Panc1 (cell line): ENCODE measurements at regions not wholly inside any gene's neighbourhood (a gene's known extent, or its start where the extent isn't known, plus 50 kb on each side); places are given as distances from the start of the nearest gene placed in this dataset.

ENCODE experiments used
- TF ChIP-seq, protein P1 (sequence below), 2 experiments: IDR thresholded peaks; 2 replicates each; pipeline ENCODE4 v1.6.1; 2011 to 2012; ENCODE audit warnings: low read depth in 2 of 2, control low read depth in 1 of 2, low read length in 1 of 2, mild to moderate bottlenecking in 1 of 2, moderate library complexity in 1 of 2; ENCODE audit not compliant: insufficient read depth in 1 of 2
- TF ChIP-seq, protein P2 (sequence below): fragments of 450-650 bp; IDR thresholded peaks from 2 replicates; pipeline ENCODE4 v1.5.1; 2017; ENCODE audit warnings: mild to moderate bottlenecking

DNA sequence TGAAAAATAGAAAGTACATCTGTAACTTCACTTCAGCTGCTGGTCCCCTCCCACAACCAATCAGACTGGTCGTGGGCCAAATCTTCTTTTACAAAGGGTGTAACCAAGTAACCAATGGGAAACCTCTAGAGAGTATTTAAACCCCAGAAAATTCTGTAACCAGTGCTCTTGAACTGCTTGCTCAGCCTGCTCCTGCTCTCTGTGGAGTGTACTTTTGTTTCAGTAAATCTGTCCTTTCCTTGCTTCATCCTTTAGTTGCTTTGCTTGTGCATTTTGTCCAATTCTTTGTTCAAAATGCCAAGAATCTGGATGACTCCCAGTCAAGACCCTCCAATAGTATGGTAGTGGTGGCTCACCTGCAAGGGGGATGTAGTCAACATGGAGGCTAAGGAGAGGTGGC lies 489.1 kb downstream of the FUT8 start:
- TF ChIP-seq, protein P1, sequence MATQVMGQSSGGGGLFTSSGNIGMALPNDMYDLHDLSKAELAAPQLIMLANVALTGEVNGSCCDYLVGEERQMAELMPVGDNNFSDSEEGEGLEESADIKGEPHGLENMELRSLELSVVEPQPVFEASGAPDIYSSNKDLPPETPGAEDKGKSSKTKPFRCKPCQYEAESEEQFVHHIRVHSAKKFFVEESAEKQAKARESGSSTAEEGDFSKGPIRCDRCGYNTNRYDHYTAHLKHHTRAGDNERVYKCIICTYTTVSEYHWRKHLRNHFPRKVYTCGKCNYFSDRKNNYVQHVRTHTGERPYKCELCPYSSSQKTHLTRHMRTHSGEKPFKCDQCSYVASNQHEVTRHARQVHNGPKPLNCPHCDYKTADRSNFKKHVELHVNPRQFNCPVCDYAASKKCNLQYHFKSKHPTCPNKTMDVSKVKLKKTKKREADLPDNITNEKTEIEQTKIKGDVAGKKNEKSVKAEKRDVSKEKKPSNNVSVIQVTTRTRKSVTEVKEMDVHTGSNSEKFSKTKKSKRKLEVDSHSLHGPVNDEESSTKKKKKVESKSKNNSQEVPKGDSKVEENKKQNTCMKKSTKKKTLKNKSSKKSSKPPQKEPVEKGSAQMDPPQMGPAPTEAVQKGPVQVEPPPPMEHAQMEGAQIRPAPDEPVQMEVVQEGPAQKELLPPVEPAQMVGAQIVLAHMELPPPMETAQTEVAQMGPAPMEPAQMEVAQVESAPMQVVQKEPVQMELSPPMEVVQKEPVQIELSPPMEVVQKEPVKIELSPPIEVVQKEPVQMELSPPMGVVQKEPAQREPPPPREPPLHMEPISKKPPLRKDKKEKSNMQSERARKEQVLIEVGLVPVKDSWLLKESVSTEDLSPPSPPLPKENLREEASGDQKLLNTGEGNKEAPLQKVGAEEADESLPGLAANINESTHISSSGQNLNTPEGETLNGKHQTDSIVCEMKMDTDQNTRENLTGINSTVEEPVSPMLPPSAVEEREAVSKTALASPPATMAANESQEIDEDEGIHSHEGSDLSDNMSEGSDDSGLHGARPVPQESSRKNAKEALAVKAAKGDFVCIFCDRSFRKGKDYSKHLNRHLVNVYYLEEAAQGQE (IDR thresholded peaks at IDR 0.05; ENCODE audit: insufficient read depth in 1 of 2, low read depth in 2 of 2, low read length in 1 of 2) = no peak
- TF ChIP-seq, protein P2, sequence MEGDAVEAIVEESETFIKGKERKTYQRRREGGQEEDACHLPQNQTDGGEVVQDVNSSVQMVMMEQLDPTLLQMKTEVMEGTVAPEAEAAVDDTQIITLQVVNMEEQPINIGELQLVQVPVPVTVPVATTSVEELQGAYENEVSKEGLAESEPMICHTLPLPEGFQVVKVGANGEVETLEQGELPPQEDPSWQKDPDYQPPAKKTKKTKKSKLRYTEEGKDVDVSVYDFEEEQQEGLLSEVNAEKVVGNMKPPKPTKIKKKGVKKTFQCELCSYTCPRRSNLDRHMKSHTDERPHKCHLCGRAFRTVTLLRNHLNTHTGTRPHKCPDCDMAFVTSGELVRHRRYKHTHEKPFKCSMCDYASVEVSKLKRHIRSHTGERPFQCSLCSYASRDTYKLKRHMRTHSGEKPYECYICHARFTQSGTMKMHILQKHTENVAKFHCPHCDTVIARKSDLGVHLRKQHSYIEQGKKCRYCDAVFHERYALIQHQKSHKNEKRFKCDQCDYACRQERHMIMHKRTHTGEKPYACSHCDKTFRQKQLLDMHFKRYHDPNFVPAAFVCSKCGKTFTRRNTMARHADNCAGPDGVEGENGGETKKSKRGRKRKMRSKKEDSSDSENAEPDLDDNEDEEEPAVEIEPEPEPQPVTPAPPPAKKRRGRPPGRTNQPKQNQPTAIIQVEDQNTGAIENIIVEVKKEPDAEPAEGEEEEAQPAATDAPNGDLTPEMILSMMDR = no peak
